NT2/D1 (cell line): ENCODE measurements at regions not wholly inside any gene's neighbourhood (a gene's known extent, or its start where the extent isn't known, plus 50 kb on each side); places are given as distances from the start of the nearest gene placed in this dataset.

Experiments used
- SUZ12 ChIP-seq: IDR thresholded peaks from 2 replicates; pipeline ENCODE4 v1.6.1; 2011; ENCODE audit not compliant: insufficient read length, insufficient read depth; ENCODE audit errors: extremely low read depth
- YY1 ChIP-seq: IDR thresholded peaks from 2 replicates; pipeline ENCODE4 v1.6.1; 2011; ENCODE audit not compliant: insufficient read length, insufficient read depth
- ZNF274 ChIP-seq: IDR thresholded peaks from 2 replicates; pipeline ENCODE4 v1.6.1; 2011; ENCODE audit warnings: mild to moderate bottlenecking, low read depth, low read length

DNA sequence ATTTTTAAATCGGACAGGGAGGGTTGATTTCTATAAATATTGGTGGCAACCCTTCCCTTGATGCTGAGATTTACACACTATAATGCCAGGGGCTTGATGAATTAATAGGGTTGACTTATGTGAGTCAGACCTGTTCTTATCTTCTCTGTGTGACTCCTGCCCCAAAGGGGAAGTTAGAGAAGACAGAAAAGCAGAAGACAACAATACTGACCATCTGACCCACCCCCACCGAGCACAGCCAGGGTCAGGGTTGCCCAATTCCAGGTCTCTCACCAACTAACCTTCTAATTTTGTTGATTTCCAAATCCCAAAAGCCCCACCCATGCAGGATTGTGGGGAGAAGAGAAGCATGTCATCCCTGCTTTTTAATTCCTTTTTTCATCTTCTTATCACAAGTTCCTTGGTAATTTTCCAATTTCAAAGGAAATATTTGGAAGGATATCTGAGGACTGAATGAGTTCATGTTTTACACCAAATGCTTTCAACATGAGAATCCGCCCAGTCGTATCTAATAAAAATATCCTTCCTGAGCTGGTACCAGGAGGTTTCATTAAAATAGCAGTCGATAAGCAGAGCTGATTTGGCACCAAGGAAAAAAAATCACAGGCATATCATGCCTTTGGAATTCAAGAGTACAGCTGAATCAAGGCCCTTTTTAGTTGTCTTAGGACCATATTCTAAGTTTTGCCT lies 603.4 kb upstream of the CDH11 start:
- TF ChIP-seq SUZ12 (no peak), ZNF274 (no peak), YY1 (no peak)
